Ascending aorta (tissue), 2 donors: ENCODE measurements at regions not wholly inside any gene's neighbourhood (a gene's known extent, or its start where the extent isn't known, plus 50 kb on each side); places are given as distances from the start of the nearest gene placed in this dataset.

Experiments used
- DNase-seq, 2 donors: peaks; one replicate each; pipeline ENCODE4 v3.0.0-alpha.2; 2019; ENCODE audit warnings: low spot score in 2 of 2
- H3K27ac ChIP-seq, 2 donors: fragments of 200-600 bp; sonication (generic); one replicate each; pipeline ENCODE4 v1.5.1; 2016 to 2017; ENCODE audit warnings: mild to moderate bottlenecking in 1 of 2
- H3K27me3 ChIP-seq: fragments of 200-600 bp; sonication (generic); one replicate; pipeline ENCODE4 v1.5.1; 2017
- H3K36me3 ChIP-seq, 2 donors: fragments of 200-600 bp; sonication (generic); one replicate each; pipeline ENCODE4 v1.5.1; 2016
- H3K4me1 ChIP-seq, 2 donors: fragments of 200-600 bp; sonication (generic); one replicate each; pipeline ENCODE4 v1.5.1; 2016 to 2017; ENCODE audit warnings: mild to moderate bottlenecking in 1 of 2
- H3K4me3 ChIP-seq, 2 donors: fragments of 200-600 bp; sonication (generic); one replicate each; pipeline ENCODE4 v1.5.1; 2016 to 2017; ENCODE audit warnings: mild to moderate bottlenecking in 1 of 2
- H3K9me3 ChIP-seq, 2 donors: fragments of 200-600 bp; sonication (generic); one replicate each; pipeline ENCODE4 v1.5.1; 2016
- CTCF ChIP-seq, 3 experiments: fragments of 200-600 bp in 2 of 3; fragments of 450-650 bp in 1 of 3; sonication (generic) in 2 of 3; IDR thresholded peaks; one replicate each; pipeline ENCODE4 v1.5.1; 2016 to 2019; ENCODE audit warnings: antibody characterized with exemption in 3 of 3, mild to moderate bottlenecking in 1 of 3, moderate library complexity in 1 of 3
- intact Hi-C: fragments of 100-400 bp; cut with DNase I; formaldehyde crosslinking; loops from one replicate; pipeline ENCODE4 v1.15.1; 2023

GRCh38 chr7:52917982-52918578 lies 117.4 kb upstream of the POM121L12 start:
- Histone ChIP-seq H3K4me1 (no peaks in the 10 kb centered on the region), H3K9me3 (no peaks in the 10 kb centered on the region), H3K4me3 (no peak overlapping the region), H3K27me3 (no peaks in the 10 kb centered on the region), H3K36me3 (no peaks in the 10 kb centered on the region), H3K27ac (no peak overlapping the region)
- TF ChIP-seq CTCF (IDR thresholded peaks at IDR 0.05) = no peak
- intact Hi-C loops = no loop called here
- no peak for DNase-seq

DNA sequence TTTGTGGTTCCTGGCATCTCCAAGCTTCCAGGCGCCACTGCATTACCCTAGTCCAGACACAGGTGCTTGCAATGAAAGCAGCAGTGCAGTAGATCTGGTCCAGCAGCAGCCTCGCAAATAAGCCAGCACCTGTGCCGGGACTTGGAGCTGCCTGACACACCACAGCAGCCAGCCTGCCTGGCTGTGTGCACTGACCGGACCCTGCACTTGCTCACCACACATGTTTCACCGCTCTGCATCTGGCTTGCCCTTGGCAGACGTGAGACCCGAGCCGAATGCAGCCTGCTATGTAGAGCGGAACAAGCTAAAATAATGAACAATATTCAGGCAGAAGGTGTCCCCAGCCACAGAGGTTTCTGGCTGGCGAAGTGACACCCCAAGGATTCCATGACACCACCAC lies 123.6 kb upstream of the POM121L12 start:
- Histone ChIP-seq H3K4me1 (no peaks in the 10 kb centered on the region), H3K4me3 (no peak overlapping the region), H3K36me3 (no peaks in the 10 kb centered on the region), H3K27me3 (no peaks in the 10 kb centered on the region), H3K9me3 (no peaks in the 10 kb centered on the region), H3K27ac (no peak overlapping the region)
- intact Hi-C loops = no loop called here
- no peak for TF ChIP-seq CTCF (IDR thresholded peaks at IDR 0.05)
- no peak for DNase-seq

GRCh38 chr7:52911326-52911725 lies 124.1 kb upstream of the POM121L12 start:
- Histone ChIP-seq H3K4me3 (no peak overlapping the region), H3K27me3 (no peaks in the 10 kb centered on the region), H3K27ac (no peak overlapping the region), H3K36me3 (no peaks in the 10 kb centered on the region), H3K4me1 (no peaks in the 10 kb centered on the region), H3K9me3 (no peaks in the 10 kb centered on the region)
- intact Hi-C loops = no loop called here
- DNase-seq = no peak
- no peak for TF ChIP-seq CTCF (IDR thresholded peaks at IDR 0.05)

- H3K27me3 ChIP-seq = no peaks in the 10 kb centered on the region
- no peak overlapping the region for H3K4me3 ChIP-seq
- H3K4me1 ChIP-seq = no peaks in the 10 kb centered on the region
- no peaks in the 10 kb centered on the region for H3K36me3 ChIP-seq
- intact Hi-C loops = no loop called here
- no peak for TF ChIP-seq CTCF (IDR thresholded peaks at IDR 0.05)
- no peak overlapping the region for H3K27ac ChIP-seq
- no peaks in the 10 kb centered on the region for H3K9me3 ChIP-seq
- no peak for DNase-seq
These were observed 125.5 kb upstream of the POM121L12 start for GRCh38 chr7:52909935-52910334.

DNA sequence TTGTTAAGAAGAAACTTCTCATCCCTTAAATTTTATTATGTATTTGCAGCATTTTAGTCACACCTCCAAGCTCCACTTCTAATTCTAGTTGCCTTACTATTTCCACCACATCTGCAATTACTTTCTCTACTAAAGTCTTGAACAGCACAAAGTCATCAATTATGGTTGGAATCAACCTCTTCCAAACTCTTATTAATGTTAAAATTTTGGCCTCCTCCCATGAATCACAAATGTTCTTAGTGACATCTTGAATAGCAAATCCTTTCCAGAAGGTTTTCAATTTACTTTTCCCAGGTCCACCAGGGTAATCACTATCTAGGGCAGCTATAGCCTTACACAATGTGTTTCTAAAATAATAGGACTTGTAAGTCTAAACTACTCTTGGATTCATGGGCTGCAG lies 126.3 kb upstream of the POM121L12 start:
- no peak for TF ChIP-seq CTCF (IDR thresholded peaks at IDR 0.05)
- Histone ChIP-seq H3K9me3 (no peaks in the 10 kb centered on the region), H3K4me3 (no peak overlapping the region), H3K27me3 (no peaks in the 10 kb centered on the region), H3K36me3 (no peaks in the 10 kb centered on the region), H3K27ac (no peak overlapping the region), H3K4me1 (no peaks in the 10 kb centered on the region)
- intact Hi-C loops = no loop called here
- DNase-seq = no peak

GRCh38 chr7:52897713-52898112 lies 137.7 kb upstream of the POM121L12 start:
- intact Hi-C loops = no loop called here
- Histone ChIP-seq H3K27ac (no peak overlapping the region), H3K36me3 (no peaks in the 10 kb centered on the region), H3K9me3 (no peaks in the 10 kb centered on the region), H3K4me1 (no peaks in the 10 kb centered on the region), H3K4me3 (peak overlapping the region in 1 of 2 donors; percentile 9), H3K27me3 (no peaks in the 10 kb centered on the region)
- DNase-seq = peak in 1 of 2 donors; percentile 69
- no peak for TF ChIP-seq CTCF (IDR thresholded peaks at IDR 0.05)
